Adrenal gland (tissue), 9 donors: ENCODE measurements at regions not wholly inside any gene's neighbourhood (a gene's known extent, or its start where the extent isn't known, plus 50 kb on each side); places are given as distances from the start of the nearest gene placed in this dataset.

Experiments
- DNase-seq, 7 donors: peaks; one replicate each; pipeline ENCODE4 v3.0.0-alpha.2; 2019 to 2020
- H3K27ac ChIP-seq, 5 donors: fragments of 200-600 bp; sonication (generic) in 4 of 5; 1 replicate in 3 of 5; 2 replicates in 2 of 5; pipeline versions ENCODE4 v1.5.1 to v1.8.0; 2016 to 2020; ENCODE audit warnings: mild to moderate bottlenecking in 1 of 5
- H3K27me3 ChIP-seq: fragments of 200-600 bp; 2 replicates; pipeline ENCODE4 v1.8.0; 2021
- H3K36me3 ChIP-seq, 2 donors: fragments of 200-600 bp; replicated peaks in 1 of 2; 1 replicate in 1 of 2; 2 replicates in 1 of 2; pipeline versions ENCODE4 v1.5.1 to v1.8.0; 2018 to 2022
- H3K4me1 ChIP-seq, 2 donors: fragments of 200-600 bp; replicated peaks in 1 of 2; 1 replicate in 1 of 2; 2 replicates in 1 of 2; pipeline versions ENCODE4 v1.5.1 to v1.8.0; 2018 to 2021
- H3K4me3 ChIP-seq, 4 donors: fragments of 200-600 bp; sonication (generic) in 3 of 4; one replicate each; pipeline ENCODE4 v1.5.1; 2016 to 2018
- H3K9me3 ChIP-seq, 3 donors: fragments of 200-600 bp; sonication (generic) in 1 of 3; replicated peaks in 1 of 3; 1 replicate in 2 of 3; 2 replicates in 1 of 3; pipeline versions ENCODE4 v1.5.1 to v1.8.0; 2016 to 2021
- POLR2A ChIP-seq, 2 donors: fragments of 450-650 bp; IDR thresholded peaks; one replicate each; pipeline ENCODE4 v1.6.1; 2017; ENCODE audit warnings: antibody characterized with exemption in 2 of 2, mild to moderate bottlenecking in 2 of 2, moderate library complexity in 1 of 2
- WGBS, 4 donors: extraction: QIAGEN DNeasy Blood & Tissue Kit in 2 of 4; methylation state at CpG; one replicate each; pipeline versions ENCODE4 v1.1.5 to v1.1.7; 2013 to 2017; 5-methylcytosine and 5-hydroxymethylcytosine counted together
- intact Hi-C, 2 donors: fragments of 100-400 bp; cut with DNase I; formaldehyde crosslinking; loops; one replicate each; pipeline versions ENCODE4 v1.14.1 to v1.15.0; 2022 to 2023
- TF ChIP-seq, protein P1 (sequence below), 6 experiments: fragments of 450-650 bp in 4 of 6; fragments of 200-600 bp in 2 of 6; sonication (generic) in 1 of 6; IDR thresholded peaks; 1 replicate in 5 of 6; 2 replicates in 1 of 6; pipeline versions ENCODE4 v1.5.1 to v1.8.0; 2016 to 2021; ENCODE audit warnings: antibody characterized with exemption in 6 of 6, mild to moderate bottlenecking in 2 of 6, moderate library complexity in 1 of 6
- donor health status: healthy with polysubstance abuse.
- donor health status: Bipolar disorder and iron deficiency.
- donor health status: DM: yes; HTN: yes; CAD: no.
- donor health status: DM: no; HTN: no; CAD: no.
- donor health status: DM: no; HTN: no; CAD: no.

DNA sequence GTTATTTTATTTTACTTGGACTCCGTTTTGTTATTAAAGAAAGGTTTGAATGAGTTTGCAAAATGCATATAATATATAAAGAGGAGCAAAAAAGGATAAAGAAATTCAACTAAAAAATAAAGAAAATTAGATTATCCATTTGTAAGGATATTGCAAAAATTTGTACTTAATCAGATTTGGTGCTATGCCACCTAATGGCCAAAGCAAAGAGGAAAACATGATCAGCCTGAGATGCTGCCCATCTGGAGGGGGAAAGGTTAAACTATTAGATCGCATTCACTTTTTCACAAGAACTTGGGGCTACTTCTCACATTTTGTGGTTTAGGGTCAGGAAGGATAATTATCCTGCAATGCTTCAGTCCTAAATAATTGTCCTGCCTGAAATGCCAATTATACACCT is 350.6 kb downstream of the MLLT3 start:
- intact Hi-C loops = no loop called here
- Histone ChIP-seq H3K4me3 (no peak overlapping the region), H3K4me1 (no peaks in the 10 kb centered on the region), H3K27ac (no peak overlapping the region), H3K36me3 (no peaks in the 10 kb centered on the region), H3K27me3 (no peaks in the 10 kb centered on the region), H3K9me3 (no peaks in the 10 kb centered on the region)
- TF ChIP-seq, protein P1, sequence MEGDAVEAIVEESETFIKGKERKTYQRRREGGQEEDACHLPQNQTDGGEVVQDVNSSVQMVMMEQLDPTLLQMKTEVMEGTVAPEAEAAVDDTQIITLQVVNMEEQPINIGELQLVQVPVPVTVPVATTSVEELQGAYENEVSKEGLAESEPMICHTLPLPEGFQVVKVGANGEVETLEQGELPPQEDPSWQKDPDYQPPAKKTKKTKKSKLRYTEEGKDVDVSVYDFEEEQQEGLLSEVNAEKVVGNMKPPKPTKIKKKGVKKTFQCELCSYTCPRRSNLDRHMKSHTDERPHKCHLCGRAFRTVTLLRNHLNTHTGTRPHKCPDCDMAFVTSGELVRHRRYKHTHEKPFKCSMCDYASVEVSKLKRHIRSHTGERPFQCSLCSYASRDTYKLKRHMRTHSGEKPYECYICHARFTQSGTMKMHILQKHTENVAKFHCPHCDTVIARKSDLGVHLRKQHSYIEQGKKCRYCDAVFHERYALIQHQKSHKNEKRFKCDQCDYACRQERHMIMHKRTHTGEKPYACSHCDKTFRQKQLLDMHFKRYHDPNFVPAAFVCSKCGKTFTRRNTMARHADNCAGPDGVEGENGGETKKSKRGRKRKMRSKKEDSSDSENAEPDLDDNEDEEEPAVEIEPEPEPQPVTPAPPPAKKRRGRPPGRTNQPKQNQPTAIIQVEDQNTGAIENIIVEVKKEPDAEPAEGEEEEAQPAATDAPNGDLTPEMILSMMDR (IDR thresholded peaks at IDR 0.05) = no peak
- TF ChIP-seq POLR2A (IDR thresholded peaks at IDR 0.05) = no peak
- 62 to 70% (median 64%) methylated on average over 2 of the region's 2 CpGs for WGBS, 4 donors
- no peak for DNase-seq

DNA sequence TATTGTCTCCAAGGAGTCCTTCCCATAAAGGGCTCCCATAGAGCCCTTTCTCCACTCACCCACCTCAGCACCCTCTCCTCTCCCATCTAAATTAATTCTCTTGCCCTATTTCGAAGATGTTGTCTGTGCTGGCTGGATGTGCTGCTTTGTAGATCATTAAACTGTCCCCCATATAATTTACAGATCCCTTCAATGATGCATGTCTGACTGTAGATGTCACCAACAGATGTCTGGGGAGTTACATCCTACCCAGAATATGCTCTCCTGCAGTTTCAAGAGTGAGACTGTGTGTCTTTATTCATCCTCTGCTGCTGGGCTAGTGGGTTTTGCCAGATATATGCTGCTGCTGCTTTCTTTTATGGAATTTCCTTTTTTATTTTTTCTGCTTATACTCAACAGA is 351.2 kb downstream of the MLLT3 start:
- H3K27me3 ChIP-seq = no peaks in the 10 kb centered on the region
- DNase-seq = no peak
- WGBS, 4 donors = 0 to 37% (median 27%) methylated on average over 1 of the region's 1 CpG
- no peak overlapping the region for H3K4me3 ChIP-seq
- no peak overlapping the region for H3K27ac ChIP-seq
- H3K4me1 ChIP-seq = no peaks in the 10 kb centered on the region
- intact Hi-C loops = no loop called here
- TF ChIP-seq POLR2A (IDR thresholded peaks at IDR 0.05) = no peak
- TF ChIP-seq, protein P1 (IDR thresholded peaks at IDR 0.05) = no peak
- no peaks in the 10 kb centered on the region for H3K36me3 ChIP-seq
- no peaks in the 10 kb centered on the region for H3K9me3 ChIP-seq

DNA sequence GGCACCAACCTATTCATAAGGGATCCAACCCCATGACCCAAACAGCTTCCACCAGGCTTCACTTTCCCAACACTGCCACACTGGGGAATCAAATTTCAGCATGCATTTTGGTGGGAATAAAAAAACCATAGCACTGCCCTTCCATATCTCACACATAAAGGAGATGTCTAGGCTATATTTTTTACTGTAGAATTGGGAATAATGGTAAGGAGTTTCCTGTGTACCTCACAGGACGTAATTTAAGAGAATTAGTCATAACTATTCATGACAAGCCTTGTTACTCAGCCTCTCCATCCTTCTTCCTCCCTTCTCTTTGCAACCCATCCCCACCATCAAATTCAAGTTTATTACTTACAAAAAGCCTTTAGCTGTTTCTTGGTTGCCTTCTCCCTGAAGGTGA is 352.1 kb downstream of the MLLT3 start:
- no peak for DNase-seq
- Histone ChIP-seq H3K27ac (no peak overlapping the region), H3K36me3 (no peaks in the 10 kb centered on the region), H3K9me3 (no peaks in the 10 kb centered on the region), H3K4me3 (no peak overlapping the region), H3K4me1 (no peaks in the 10 kb centered on the region), H3K27me3 (no peaks in the 10 kb centered on the region)
- 47 to 68% (median 62%) methylated on average over 1 of the region's 1 CpG for WGBS, 4 donors
- TF ChIP-seq POLR2A (IDR thresholded peaks at IDR 0.05) = no peak
- TF ChIP-seq, protein P1 (IDR thresholded peaks at IDR 0.05) = no peak
- intact Hi-C loops = no loop called here

DNA sequence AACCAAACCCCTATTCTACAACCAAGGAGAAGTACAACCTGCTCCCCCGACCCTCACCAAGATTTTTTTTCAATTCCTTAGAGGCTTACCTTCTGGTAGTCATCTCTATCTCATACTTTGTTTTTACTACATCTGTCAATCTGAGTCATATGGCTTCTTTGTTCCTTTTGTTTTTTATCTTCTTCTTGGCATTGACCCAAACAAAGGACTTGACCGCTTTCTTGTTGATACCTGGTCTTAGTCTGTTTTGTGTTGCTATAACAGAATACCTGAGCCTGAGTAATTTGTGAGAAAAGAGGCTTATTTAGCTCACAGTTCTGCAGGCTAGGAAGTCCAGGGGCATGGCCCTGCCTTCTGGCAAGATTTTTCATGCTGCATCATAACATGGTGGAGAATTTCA is 352.7 kb downstream of the MLLT3 start:
- 69 to 95% (median 91%) methylated on average over 2 of the region's 2 CpGs for WGBS, 4 donors
- Histone ChIP-seq H3K4me3 (no peak overlapping the region), H3K4me1 (no peaks in the 10 kb centered on the region), H3K27ac (no peak overlapping the region), H3K36me3 (no peaks in the 10 kb centered on the region), H3K27me3 (no peaks in the 10 kb centered on the region), H3K9me3 (no peaks in the 10 kb centered on the region)
- no peak for DNase-seq
- intact Hi-C loops = no loop called here
- no peak for TF ChIP-seq POLR2A (IDR thresholded peaks at IDR 0.05)
- TF ChIP-seq, protein P1 (IDR thresholded peaks at IDR 0.05) = no peak
